ENCODE measurements at regions not wholly inside any gene's neighbourhood (a gene's known extent, or its start where the extent isn't known, plus 50 kb on each side); places are given as distances from the start of the nearest gene placed in this dataset.

- no peaks in the 10 kb centered on the region for H3K79me2 ChIP-seq (ENCODE audit: control insufficient read depth, insufficient read depth, low read length)
- no peaks in the 10 kb centered on the region for H3K4me1 ChIP-seq (ENCODE audit: control insufficient read depth, insufficient read depth, low read length)
- no TSS peak for BruUV-seq (replicated peaks)
- intact Hi-C loops (cut with micrococcal nuclease; ENCODE audit: unreplicated experiment): no loop called here
- POLR2A ChIA-PET: interaction anchor here (0.6 kb wide), 1 partner anchor 1395 kb away, joined by 3 read pairs; no protein-coding TSS in a partner anchor
- FAIRE-seq (no peak), DNase-seq (ENCODE audit: low read depth, low spot score) (no peak), ATAC-seq (no peak)
- WGBS (ENCODE audit: insufficient coverage, insufficient replicate concordance, low lambda C conversion rate, missing lambda C conversion rate): 20% methylated on average over 4 of the region's 4 CpGs
- no peaks in the 10 kb centered on the region for H3K36me3 ChIP-seq (ENCODE audit: control insufficient read depth in 2 of 2, insufficient read depth in 2 of 2, low read length in 1 of 2)
- H3K27ac ChIP-seq (ENCODE audit: control insufficient read depth, insufficient read depth): no peak overlapping the region
- H3K27me3 ChIP-seq (replicated peaks in 1 of 2; ENCODE audit: control insufficient read depth in 2 of 2, insufficient read depth in 2 of 2, low read length in 1 of 2): no peaks in the 10 kb centered on the region
- TF ChIP-seq CREB1 (IDR thresholded peaks at IDR 0.05; ENCODE audit: low read depth) (no peak), BHLHE40 (IDR thresholded peaks at IDR 0.05; ENCODE audit: borderline replicate concordance in 1 of 2, low read depth in 2 of 2, low read length in 1 of 2) (no peak), IRF4 (IDR thresholded peaks at IDR 0.05; ENCODE audit: low read depth, low read length) (no peak), TCF7 (IDR thresholded peaks at IDR 0.05; ENCODE audit: borderline replicate concordance) (no peak), ZNF592 (IDR thresholded peaks at IDR 0.05) (no peak), CHD1 (IDR thresholded peaks at IDR 0.05; ENCODE audit: low read depth, low read length) (no peak), NFXL1 (IDR thresholded peaks at IDR 0.05; ENCODE audit: borderline replicate concordance) (no peak), PAX5 (IDR thresholded peaks at IDR 0.05; ENCODE audit: borderline replicate concordance, low read depth, low read length) (no peak), E4F1 (IDR thresholded peaks at IDR 0.05; ENCODE audit: borderline replicate concordance, partially characterized antibody) (no peak), RB1 (IDR thresholded peaks at IDR 0.05; ENCODE audit: borderline replicate concordance) (no peak), IKZF2 (IDR thresholded peaks at IDR 0.05) (no peak), BCL11A (IDR thresholded peaks at IDR 0.05; ENCODE audit: low read depth, low read length) (no peak), NR2C1 (IDR thresholded peaks at IDR 0.05) (no peak), GATAD2B (conservative IDR thresholded peaks at IDR 0.05; ENCODE audit: low read depth) (no peak), RUNX3 (IDR thresholded peaks at IDR 0.05; ENCODE audit: low read length) (no peak)
- H2AFZ ChIP-seq (ENCODE audit: control insufficient read depth, low read depth, low read length): no peak overlapping the region
- in situ Hi-C loops (cut with MboI): no loop called here
- no peaks in the 10 kb centered on the region for H4K20me1 ChIP-seq (ENCODE audit: control insufficient read depth, insufficient read depth)
- no peaks in the 10 kb centered on the region for H3K9me3 ChIP-seq (replicated peaks; ENCODE audit: control insufficient read depth, insufficient read depth, low read length)
- no peak overlapping the region for H3K4me2 ChIP-seq (ENCODE audit: control insufficient read depth, insufficient read depth)
- no peak overlapping the region for H3K9ac ChIP-seq (ENCODE audit: control insufficient read depth, insufficient read depth, low read length)
- RAD21 ChIA-PET (ENCODE audit: unreplicated experiment): no interaction called here
- SMC1A ChIA-PET (ENCODE audit: uncharacterized antibody, unreplicated experiment): no interaction called here
- CTCF ChIA-PET: interaction anchor here (3.8 kb wide), 1 partner anchor 11 kb away, joined by 18 read pairs; no protein-coding TSS in a partner anchor
- H3K4me3 ChIP-seq: no peak overlapping the region
Measured at GRCh38 chr4:107194005-107194404, 157.9 kb upstream of the DKK2 start.
